SJCRH30 (cell line): ENCODE measurements at regions not wholly inside any gene's neighbourhood (a gene's known extent, or its start where the extent isn't known, plus 50 kb on each side); places are given as distances from the start of the nearest gene placed in this dataset.
"Not testable (repeated sequence)": the region's sequence is repeated elsewhere in the genome, so short reads cannot be mapped to it uniquely, and the experiment has no call there.

Experiments
- DNase-seq, 2 experiments: peaks; one replicate each; pipeline ENCODE4 v3.0.0-alpha.2; 2015 to 2020
- H3K27ac ChIP-seq: fragments of 250-450 bp; sonication (Bioruptor Pico); 2 replicates; pipeline ENCODE4 v1.5.1; 2020; ENCODE audit warnings: mild to moderate bottlenecking, moderate library complexity
- H3K27me3 ChIP-seq: fragments of 250-450 bp; sonication (Bioruptor Pico); 2 replicates; pipeline ENCODE4 v1.5.1; 2020; ENCODE audit warnings: mild to moderate bottlenecking, moderate library complexity
- H3K36me3 ChIP-seq: fragments of 250-450 bp; sonication (Bioruptor Pico); 2 replicates; pipeline ENCODE4 v1.5.1; 2020; ENCODE audit warnings: mild to moderate bottlenecking, moderate library complexity
- H3K4me1 ChIP-seq: fragments of 250-450 bp; sonication (Bioruptor Pico); 2 replicates; pipeline ENCODE4 v1.5.1; 2020; ENCODE audit warnings: mild to moderate bottlenecking, moderate library complexity
- H3K4me3 ChIP-seq: fragments of 250-450 bp; sonication (Bioruptor Pico); 2 replicates; pipeline ENCODE4 v1.5.1; 2020; ENCODE audit warnings: mild to moderate bottlenecking, moderate library complexity
- H3K9me3 ChIP-seq: fragments of 250-450 bp; sonication (Bioruptor Pico); replicated peaks from 2 replicates; pipeline ENCODE4 v1.5.1; 2020; ENCODE audit warnings: mild to moderate bottlenecking, moderate library complexity

GRCh38 chr9:104293877-104294276, 199.8 kb downstream of the SMC2 start:
- H3K27me3 ChIP-seq = no peaks in the 10 kb centered on the region
- no peak overlapping the region for H3K27ac ChIP-seq
- no peaks in the 10 kb centered on the region for H3K9me3 ChIP-seq
- H3K4me1 ChIP-seq = no peaks in the 10 kb centered on the region
- no peak for DNase-seq
- H3K36me3 ChIP-seq = no peaks in the 10 kb centered on the region
- H3K4me3 ChIP-seq = no peak overlapping the region

GRCh38 chr9:104300124-104300523, 203.9 kb upstream of the OR13F1 start:
- no peaks in the 10 kb centered on the region for H3K9me3 ChIP-seq
- H3K27ac ChIP-seq = no peak overlapping the region
- no peaks in the 10 kb centered on the region for H3K4me1 ChIP-seq
- H3K4me3 ChIP-seq = no peak overlapping the region
- 0 out of 2 replicates have a peak, but pooled peaks cover 3% of the 10 kb centered on the region for H3K27me3 ChIP-seq
- H3K36me3 ChIP-seq = no peaks in the 10 kb centered on the region
- no peak for DNase-seq

- no peak for DNase-seq
- 0 out of 2 replicates have a peak, but pooled peaks cover 3% of the 10 kb centered on the region for H3K27me3 ChIP-seq
- no peaks in the 10 kb centered on the region for H3K4me1 ChIP-seq
- no peaks in the 10 kb centered on the region for H3K36me3 ChIP-seq
- H3K27ac ChIP-seq = no peak overlapping the region
- H3K4me3 ChIP-seq = no peak overlapping the region
- H3K9me3 ChIP-seq = no peaks in the 10 kb centered on the region
Observed at GRCh38 chr9:104301755-104302154, 202.3 kb upstream of the OR13F1 start.

- H3K27ac ChIP-seq = no peak overlapping the region
- no peak overlapping the region for H3K4me3 ChIP-seq
- DNase-seq = no peak
- H3K9me3 ChIP-seq = no peaks in the 10 kb centered on the region; the same call in 1 of the 2 replicates
- H3K36me3 ChIP-seq = no peaks in the 10 kb centered on the region
- H3K27me3 ChIP-seq = 0 out of 2 replicates have a peak, but pooled peaks cover 3% of the 10 kb centered on the region
- no peaks in the 10 kb centered on the region for H3K4me1 ChIP-seq
Observed at GRCh38 chr9:104302775-104303174, 201.3 kb upstream of the OR13F1 start.

GRCh38 chr9:104304925-104305324, 199.1 kb upstream of the OR13F1 start:
- Histone ChIP-seq H3K27ac (no peak overlapping the region), H3K36me3 (no peaks in the 10 kb centered on the region), H3K9me3 (no peaks in the 10 kb centered on the region; the same call in 1 of the 2 replicates), H3K4me3 (no peak overlapping the region), H3K4me1 (no peaks in the 10 kb centered on the region), H3K27me3 (0 out of 2 replicates have a peak, but pooled peaks cover 3% of the 10 kb centered on the region)
- no peak for DNase-seq

- Histone ChIP-seq H3K27me3 (no peaks in the 10 kb centered on the region), H3K36me3 (no peaks in the 10 kb centered on the region), H3K9me3 (no peaks in the 10 kb centered on the region), H3K4me1 (no peaks in the 10 kb centered on the region), H3K4me3 (no peak overlapping the region), H3K27ac (no peak overlapping the region)
- DNase-seq = no peak
Observed at GRCh38 chr9:104313396-104314110, 190.5 kb upstream of the OR13F1 start.

GRCh38 chr9:104316201-104317009, 187.7 kb upstream of the OR13F1 start:
- not testable (repeated sequence) for H3K4me1 ChIP-seq, DNase-seq, H3K9me3 ChIP-seq, H3K36me3 ChIP-seq, H3K27ac ChIP-seq, H3K27me3 ChIP-seq, H3K4me3 ChIP-seq

GRCh38 chr9:104319198-104319597, 184.9 kb upstream of the OR13F1 start:
- Histone ChIP-seq H3K36me3 (no peaks in the 10 kb centered on the region), H3K9me3 (no peaks in the 10 kb centered on the region), H3K27me3 (no peaks in the 10 kb centered on the region), H3K4me3 (no peak overlapping the region), H3K27ac (no peak overlapping the region), H3K4me1 (no peaks in the 10 kb centered on the region)
- DNase-seq = no peak

- no peaks in the 10 kb centered on the region for H3K9me3 ChIP-seq
- no peaks in the 10 kb centered on the region for H3K36me3 ChIP-seq
- DNase-seq = peak in 1 of 2 experiments; percentile 6
- H3K4me3 ChIP-seq = no peak overlapping the region
- no peaks in the 10 kb centered on the region for H3K27me3 ChIP-seq
- H3K4me1 ChIP-seq = no peaks in the 10 kb centered on the region
- no peak overlapping the region for H3K27ac ChIP-seq
Observed at GRCh38 chr9:104319685-104320084, 184.4 kb upstream of the OR13F1 start.

- H3K4me3 ChIP-seq = no peak overlapping the region
- H3K27me3 ChIP-seq = no peaks in the 10 kb centered on the region
Observed at GRCh38 chr9:104322596-104322995, 181.5 kb upstream of the OR13F1 start.

GRCh38 chr9:104323967-104324694, 179.9 kb upstream of the OR13F1 start:
- H3K4me3 ChIP-seq, H3K27me3 ChIP-seq, H3K27ac ChIP-seq, DNase-seq, H3K36me3 ChIP-seq, H3K9me3 ChIP-seq, H3K4me1 ChIP-seq: not testable (repeated sequence)

More at GRCh38 chr9:104322596-104322995, 181.5 kb upstream of the OR13F1 start:
- H3K36me3 ChIP-seq = no peaks in the 10 kb centered on the region
- H3K27ac ChIP-seq = no peak overlapping the region
- no peaks in the 10 kb centered on the region for H3K4me1 ChIP-seq
- H3K9me3 ChIP-seq = no peaks in the 10 kb centered on the region
- no peak for DNase-seq

GRCh38 chr9:104326912-104327311, 177.2 kb upstream of the OR13F1 start:
- Histone ChIP-seq H3K4me1 (no peaks in the 10 kb centered on the region), H3K36me3 (no peaks in the 10 kb centered on the region), H3K27me3 (no peaks in the 10 kb centered on the region), H3K27ac (no peak overlapping the region), H3K9me3 (no peaks in the 10 kb centered on the region), H3K4me3 (no peak overlapping the region)
- no peak for DNase-seq

GRCh38 chr9:104329245-104329644, 174.8 kb upstream of the OR13F1 start:
- Histone ChIP-seq H3K27ac (no peak overlapping the region), H3K36me3 (no peaks in the 10 kb centered on the region), H3K9me3 (no peaks in the 10 kb centered on the region), H3K4me3 (no peak overlapping the region), H3K27me3 (no peaks in the 10 kb centered on the region), H3K4me1 (no peaks in the 10 kb centered on the region)
- DNase-seq = no peak

GRCh38 chr9:104330841-104331240, 173.2 kb upstream of the OR13F1 start:
- H3K36me3 ChIP-seq = no peaks in the 10 kb centered on the region
- no peaks in the 10 kb centered on the region for H3K9me3 ChIP-seq
- H3K27ac ChIP-seq = no peak overlapping the region
- no peaks in the 10 kb centered on the region for H3K27me3 ChIP-seq
- no peaks in the 10 kb centered on the region for H3K4me1 ChIP-seq
- H3K4me3 ChIP-seq = no peak overlapping the region
- no peak for DNase-seq

GRCh38 chr9:104334549-104334948, 169.5 kb upstream of the OR13F1 start:
- Histone ChIP-seq H3K36me3 (no peaks in the 10 kb centered on the region), H3K4me1 (no peaks in the 10 kb centered on the region), H3K27me3 (no peaks in the 10 kb centered on the region), H3K9me3 (no peaks in the 10 kb centered on the region), H3K27ac (no peak overlapping the region), H3K4me3 (no peak overlapping the region)
- DNase-seq = no peak
